DND-41 (cell line): ENCODE measurements at regions not wholly inside any gene's neighbourhood (a gene's known extent, or its start where the extent isn't known, plus 50 kb on each side); places are given as distances from the start of the nearest gene placed in this dataset.
"Not testable (repeated sequence)": the region's sequence is repeated elsewhere in the genome, so short reads cannot be mapped to it uniquely, and the experiment has no call there.

ENCODE experiments used
- EZH2 ChIP-seq: IDR thresholded peaks from 3 replicates; pipeline ENCODE4 v1.6.1; 2012; ENCODE audit warnings: borderline replicate concordance, low read depth, mild to moderate bottlenecking, moderate library complexity, low read length, inconsistent platforms; ENCODE audit not compliant: severe bottlenecking
- TF ChIP-seq, protein P1 (sequence below): IDR thresholded peaks from 2 replicates; pipeline ENCODE4 v1.5.1; 2012; ENCODE audit warnings: borderline replicate concordance, low read length, moderate library complexity, mild to moderate bottlenecking; ENCODE audit not compliant: poor library complexity, severe bottlenecking; ENCODE audit errors: extremely low read depth

DNA sequence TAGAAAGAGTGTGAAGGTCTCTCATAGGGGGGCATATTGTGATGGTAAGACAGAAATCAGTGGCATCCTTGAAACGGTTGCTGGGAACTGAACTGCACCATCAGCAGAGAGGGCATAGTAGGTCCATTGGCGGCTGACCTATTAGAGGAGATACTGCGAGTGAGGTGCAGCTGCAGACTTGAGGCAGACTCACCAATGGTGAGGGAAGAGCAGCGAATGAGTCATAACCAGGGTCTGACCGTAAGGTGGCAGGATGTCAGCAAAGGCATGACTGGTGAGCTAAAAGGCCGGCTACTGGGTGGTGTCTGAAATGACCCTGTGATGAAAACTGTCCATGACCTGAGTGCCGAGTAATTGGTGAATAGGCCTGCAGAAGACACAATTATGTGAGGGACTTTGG lies 81.3 kb downstream of the TBC1D26 start:
- TF ChIP-seq, protein P1, sequence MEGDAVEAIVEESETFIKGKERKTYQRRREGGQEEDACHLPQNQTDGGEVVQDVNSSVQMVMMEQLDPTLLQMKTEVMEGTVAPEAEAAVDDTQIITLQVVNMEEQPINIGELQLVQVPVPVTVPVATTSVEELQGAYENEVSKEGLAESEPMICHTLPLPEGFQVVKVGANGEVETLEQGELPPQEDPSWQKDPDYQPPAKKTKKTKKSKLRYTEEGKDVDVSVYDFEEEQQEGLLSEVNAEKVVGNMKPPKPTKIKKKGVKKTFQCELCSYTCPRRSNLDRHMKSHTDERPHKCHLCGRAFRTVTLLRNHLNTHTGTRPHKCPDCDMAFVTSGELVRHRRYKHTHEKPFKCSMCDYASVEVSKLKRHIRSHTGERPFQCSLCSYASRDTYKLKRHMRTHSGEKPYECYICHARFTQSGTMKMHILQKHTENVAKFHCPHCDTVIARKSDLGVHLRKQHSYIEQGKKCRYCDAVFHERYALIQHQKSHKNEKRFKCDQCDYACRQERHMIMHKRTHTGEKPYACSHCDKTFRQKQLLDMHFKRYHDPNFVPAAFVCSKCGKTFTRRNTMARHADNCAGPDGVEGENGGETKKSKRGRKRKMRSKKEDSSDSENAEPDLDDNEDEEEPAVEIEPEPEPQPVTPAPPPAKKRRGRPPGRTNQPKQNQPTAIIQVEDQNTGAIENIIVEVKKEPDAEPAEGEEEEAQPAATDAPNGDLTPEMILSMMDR, result not testable (repeated sequence)
- not testable (repeated sequence) for TF ChIP-seq EZH2
